CMK (cell line): ENCODE measurements at regions not wholly inside any gene's neighbourhood (a gene's known extent, or its start where the extent isn't known, plus 50 kb on each side); places are given as distances from the start of the nearest gene placed in this dataset.
"Not testable (repeated sequence)": the region's sequence is repeated elsewhere in the genome, so short reads cannot be mapped to it uniquely, and the experiment has no call there.

Experiments used
- DNase-seq: peaks from one replicate; pipeline ENCODE4 v3.0.0-alpha.2; 2010; ENCODE audit warnings: low read depth

- DNase-seq: no peak
Observed at GRCh38 chr4:26175905-26176470, 144.8 kb upstream of the RBPJ start.

GRCh38 chr4:26176598-26177149 is 144.1 kb upstream of the RBPJ start:
- DNase-seq: no peak

- DNase-seq: no peak
Observed at GRCh38 chr4:26178854-26179253, 142.0 kb upstream of the RBPJ start.

- DNase-seq: no peak
Observed at GRCh38 chr4:26179316-26179760, 141.5 kb upstream of the RBPJ start.

- no peak for DNase-seq
Observed at GRCh38 chr4:26181616-26182015, 139.2 kb upstream of the RBPJ start.

GRCh38 chr4:26183017-26183416 is 137.8 kb upstream of the RBPJ start:
- DNase-seq: no peak

- no peak for DNase-seq
Observed at GRCh38 chr4:26185436-26185835, 135.4 kb upstream of the RBPJ start.

- no peak for DNase-seq
Observed at GRCh38 chr4:26191353-26191752, 129.5 kb upstream of the RBPJ start.

- no peak for DNase-seq
Observed at GRCh38 chr4:26192899-26193869, 127.6 kb upstream of the RBPJ start.

- no peak for DNase-seq
Observed at GRCh38 chr4:26194764-26195163, 126.0 kb upstream of the RBPJ start.

GRCh38 chr4:26196567-26196966 is 124.2 kb upstream of the RBPJ start:
- no peak for DNase-seq

- no peak for DNase-seq
Observed at GRCh38 chr4:26197018-26197779, 123.6 kb upstream of the RBPJ start.

- DNase-seq: not testable (repeated sequence)
Observed at GRCh38 chr4:26198931-26199330, 121.9 kb upstream of the RBPJ start.

GRCh38 chr4:26199596-26199995 is 121.2 kb upstream of the RBPJ start:
- DNase-seq: no peak

GRCh38 chr4:26201120-26201519 is 119.7 kb upstream of the RBPJ start:
- DNase-seq: no peak

GRCh38 chr4:26204249-26204825 is 116.5 kb upstream of the RBPJ start:
- DNase-seq: no peak

- no peak for DNase-seq
Observed at GRCh38 chr4:26204911-26205370, 115.9 kb upstream of the RBPJ start.

- DNase-seq: no peak
Observed at GRCh38 chr4:26206339-26206738, 114.5 kb upstream of the RBPJ start.

- DNase-seq: no peak
Observed at GRCh38 chr4:26206999-26207398, 113.8 kb upstream of the RBPJ start.

- no peak for DNase-seq
Observed at GRCh38 chr4:26207631-26208030, 113.2 kb upstream of the RBPJ start.

GRCh38 chr4:26208237-26208994 is 112.4 kb upstream of the RBPJ start:
- no peak for DNase-seq
